D721Med (cell line): ENCODE measurements at regions not wholly inside any gene's neighbourhood (a gene's known extent, or its start where the extent isn't known, plus 50 kb on each side); places are given as distances from the start of the nearest gene placed in this dataset.

Experiments used
- DNase-seq: peaks from one replicate; pipeline ENCODE4 v3.0.0; 2011; ENCODE audit warnings: low spot score; ENCODE audit not compliant: insufficient read length
- FAIRE-seq: peaks from 2 replicates; lab custom pipeline; 2011; peaks lifted over from hg19 to GRCh38; lab: Jason Lieb, UNC
- CTCF ChIP-seq: IDR thresholded peaks from 2 replicates; pipeline ENCODE4 v1.5.1; 2012; ENCODE audit warnings: mild to moderate bottlenecking, control low read depth; ENCODE audit not compliant: insufficient read depth; ENCODE audit errors: missing control alignments

- TF ChIP-seq CTCF, result no peak
Measured at GRCh38 chr2:82690757-82691411, 1768.2 kb downstream of the SUCLG1 start.

DNA sequence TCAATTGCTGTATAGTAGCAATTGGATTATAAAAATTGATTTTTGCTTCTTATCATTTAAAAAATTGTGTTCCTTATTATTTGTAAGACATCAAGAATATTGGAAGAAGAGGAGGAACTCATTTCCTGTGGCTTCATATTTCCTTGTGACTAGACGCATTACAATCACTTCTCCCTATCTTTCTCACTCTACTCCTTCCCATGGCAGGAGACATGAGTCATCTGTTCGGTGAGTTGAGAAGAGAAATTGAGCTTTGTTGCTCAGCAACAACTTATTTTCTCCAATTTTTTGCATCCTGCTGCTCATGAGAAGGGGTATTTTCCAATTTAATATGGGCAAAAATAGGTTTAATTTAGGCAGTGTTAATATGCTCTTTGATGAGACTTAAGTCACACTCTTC, 1783.9 kb downstream of the SUCLG1 start:
- DNase-seq, result no peak
- no peak for FAIRE-seq
- no peak for TF ChIP-seq CTCF

More at GRCh38 chr2:82690757-82691411, 1768.2 kb downstream of the SUCLG1 start:
- DNase-seq, result no peak
- no peak for FAIRE-seq

GRCh38 chr2:82674652-82675051, 1784.4 kb downstream of the SUCLG1 start:
- no peak for DNase-seq
- no peak for TF ChIP-seq CTCF

DNA sequence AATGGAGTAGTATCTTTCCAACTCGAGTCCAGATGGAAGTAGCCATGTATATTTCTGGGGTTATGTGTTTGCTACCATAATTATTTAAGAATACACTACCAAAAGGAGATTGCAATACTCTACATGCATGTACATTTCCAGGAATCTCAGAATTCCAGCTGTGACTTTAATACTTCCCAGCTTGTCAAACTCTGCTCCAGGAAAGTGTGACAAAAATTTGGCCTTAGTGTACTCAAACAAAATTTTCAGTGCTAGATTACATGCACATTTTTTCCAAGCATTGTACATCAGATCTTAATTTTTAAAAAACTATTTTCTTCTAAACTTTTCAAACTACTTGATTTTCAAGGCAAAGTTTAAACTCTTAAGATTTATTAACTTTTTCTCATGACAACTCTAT, 1791.6 kb downstream of the SUCLG1 start:
- no peak for DNase-seq
- FAIRE-seq, result no peak
- no peak for TF ChIP-seq CTCF

More at GRCh38 chr2:82674652-82675051, 1784.4 kb downstream of the SUCLG1 start:
- FAIRE-seq, result no peak

DNA sequence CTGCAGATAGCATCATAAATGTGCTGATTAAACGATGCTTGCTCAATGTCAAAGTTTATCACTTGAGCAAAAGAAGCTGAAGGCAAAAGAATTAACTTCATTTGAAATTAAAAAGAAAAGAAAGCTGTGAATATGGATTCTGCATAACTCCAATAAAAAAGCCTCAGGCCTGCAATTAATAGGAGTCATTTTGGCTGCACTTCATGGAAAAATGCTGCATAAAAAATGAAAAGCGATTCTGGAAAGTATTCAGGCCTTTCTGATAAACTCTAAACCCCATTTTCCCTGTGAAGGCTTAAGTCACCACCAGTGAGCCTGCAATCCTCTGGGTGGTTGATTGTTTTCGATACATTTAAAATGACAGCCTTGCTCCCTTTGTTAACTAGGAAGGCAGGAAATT, 1793.4 kb downstream of the SUCLG1 start:
- DNase-seq (no peak), FAIRE-seq (no peak)
- TF ChIP-seq CTCF, result no peak

DNA sequence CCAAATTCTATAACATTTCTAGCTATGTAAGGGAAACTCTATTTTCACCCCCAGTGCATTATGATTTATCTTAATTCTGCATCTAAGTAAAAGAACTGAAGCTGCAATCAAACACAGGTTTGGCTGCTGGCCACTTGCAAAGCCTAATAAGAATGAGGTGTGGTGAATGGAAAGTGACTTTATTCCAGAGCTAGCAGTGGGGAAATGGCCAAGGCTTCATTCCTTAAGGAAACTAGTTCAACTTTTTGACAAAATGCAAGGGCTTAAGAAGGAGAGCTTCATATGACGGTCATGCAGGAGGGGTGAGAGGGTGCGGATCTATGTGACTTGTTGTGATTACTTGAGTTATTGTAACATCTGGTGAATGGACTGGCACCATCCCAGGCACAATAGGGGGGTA, 1802.0 kb downstream of the SUCLG1 start:
- no peak for FAIRE-seq

More for the DNA sequence above, 1802.0 kb downstream of the SUCLG1 start:
- no peak for DNase-seq
- no peak for TF ChIP-seq CTCF
